ENCODE measurements at regions not wholly inside any gene's neighbourhood (a gene's known extent, or its start where the extent isn't known, plus 50 kb on each side); places are given as distances from the start of the nearest gene placed in this dataset.

- DNase-seq: no peak
These were observed 69.0 kb upstream of the VRK1 start for GRCh38 chr14:96727980-96728717.

DNA sequence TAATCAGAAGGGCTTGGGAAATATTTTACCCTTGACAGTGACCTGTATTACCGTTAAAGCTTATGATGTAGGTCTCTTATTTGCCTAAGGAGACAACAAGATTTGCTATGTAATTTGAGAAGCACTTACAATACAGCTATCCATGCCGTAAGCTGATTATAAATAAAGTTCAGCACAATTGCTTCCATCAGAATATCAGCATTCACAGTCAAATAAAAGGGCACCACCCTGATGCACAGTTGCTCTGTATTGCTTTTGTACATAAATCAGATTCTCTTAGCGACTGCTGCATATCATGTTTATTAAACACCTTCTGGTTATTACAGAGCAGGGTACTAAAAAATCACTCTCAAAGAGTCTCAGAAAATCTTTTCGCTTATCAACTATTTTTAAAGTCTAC lies 67.3 kb upstream of the VRK1 start:
- DNase-seq: no peak

DNA sequence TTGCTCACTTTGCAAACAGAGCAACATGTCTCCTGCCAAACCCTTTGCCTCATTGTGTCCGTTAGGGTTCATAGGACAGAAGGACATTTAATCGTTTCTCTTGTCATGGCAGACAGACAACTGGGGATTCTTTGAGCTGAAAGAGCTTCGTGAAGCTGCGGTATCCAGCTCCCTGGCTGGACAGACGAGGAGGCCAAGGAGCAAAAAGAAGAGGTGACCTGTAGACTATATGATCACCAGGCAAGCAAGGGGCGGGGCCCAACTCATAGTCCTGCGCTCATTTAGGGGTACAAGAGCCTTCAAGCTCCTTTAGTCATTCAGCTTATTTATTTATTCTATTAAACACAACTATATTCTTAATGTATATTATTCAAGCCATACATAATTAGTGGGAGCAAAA lies 66.8 kb upstream of the VRK1 start:
- no peak for DNase-seq

- DNase-seq: no peak
These were observed 63.0 kb upstream of the VRK1 start for GRCh38 chr14:96734076-96734622.

DNA sequence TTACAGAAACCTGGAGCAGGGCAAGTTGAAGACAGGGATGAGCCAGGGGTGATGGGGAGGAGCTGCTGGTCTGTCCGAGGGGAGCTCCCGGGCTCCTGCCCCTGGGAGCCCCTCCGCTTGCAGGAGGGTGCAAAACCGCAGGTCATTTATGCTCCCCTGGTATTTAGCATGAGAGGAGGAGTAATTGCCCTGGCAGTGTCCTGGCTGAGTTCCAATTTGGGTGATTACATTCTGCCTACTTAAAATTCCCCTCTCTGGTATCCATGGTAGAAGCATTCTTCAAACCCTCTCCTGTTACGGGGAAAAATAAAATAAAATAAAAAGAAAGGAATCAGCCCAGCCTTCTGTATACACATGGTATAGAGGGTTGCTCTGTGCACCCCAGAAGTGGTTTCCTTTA lies 61.7 kb upstream of the VRK1 start:
- DNase-seq: no peak

DNA sequence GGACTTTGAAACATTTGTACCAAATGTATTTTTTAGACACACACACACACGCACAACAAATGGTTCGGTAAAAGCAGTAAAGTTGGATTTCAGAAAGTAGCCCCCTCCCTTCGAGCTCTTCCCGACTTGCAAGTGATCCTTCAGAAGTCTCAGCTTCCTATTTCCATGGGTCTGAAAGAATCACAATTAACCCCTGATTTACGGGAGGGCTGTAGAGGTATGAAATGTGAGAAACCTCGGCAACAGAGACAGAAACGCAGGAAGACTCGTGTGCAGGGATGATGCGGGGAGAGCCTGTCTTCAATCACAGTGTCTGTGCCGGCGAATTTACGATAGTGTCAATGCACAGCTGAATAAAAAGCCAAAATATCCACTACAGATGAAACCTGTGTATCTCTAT lies 60.7 kb upstream of the VRK1 start:
- DNase-seq: no peak

DNA sequence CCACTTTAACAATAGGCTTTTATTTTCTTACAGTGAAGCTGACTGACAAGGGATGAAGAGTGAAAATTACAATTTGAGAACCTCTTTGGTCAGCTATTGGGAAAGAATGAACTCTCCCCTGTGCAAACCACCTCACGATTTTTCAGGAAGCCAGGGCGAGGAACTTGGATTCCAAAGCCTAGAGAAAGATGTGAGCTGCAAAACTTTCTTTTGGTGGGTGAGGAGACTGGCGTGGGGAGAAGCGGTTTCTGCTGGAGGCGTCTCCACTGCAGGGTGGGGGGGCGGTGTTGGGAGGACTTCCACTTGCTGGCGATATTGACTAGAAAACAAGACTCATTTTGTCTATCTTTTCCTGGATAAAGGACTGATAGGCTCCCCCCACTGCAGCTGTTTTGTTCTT lies 59.3 kb upstream of the VRK1 start:
- no peak for DNase-seq

DNA sequence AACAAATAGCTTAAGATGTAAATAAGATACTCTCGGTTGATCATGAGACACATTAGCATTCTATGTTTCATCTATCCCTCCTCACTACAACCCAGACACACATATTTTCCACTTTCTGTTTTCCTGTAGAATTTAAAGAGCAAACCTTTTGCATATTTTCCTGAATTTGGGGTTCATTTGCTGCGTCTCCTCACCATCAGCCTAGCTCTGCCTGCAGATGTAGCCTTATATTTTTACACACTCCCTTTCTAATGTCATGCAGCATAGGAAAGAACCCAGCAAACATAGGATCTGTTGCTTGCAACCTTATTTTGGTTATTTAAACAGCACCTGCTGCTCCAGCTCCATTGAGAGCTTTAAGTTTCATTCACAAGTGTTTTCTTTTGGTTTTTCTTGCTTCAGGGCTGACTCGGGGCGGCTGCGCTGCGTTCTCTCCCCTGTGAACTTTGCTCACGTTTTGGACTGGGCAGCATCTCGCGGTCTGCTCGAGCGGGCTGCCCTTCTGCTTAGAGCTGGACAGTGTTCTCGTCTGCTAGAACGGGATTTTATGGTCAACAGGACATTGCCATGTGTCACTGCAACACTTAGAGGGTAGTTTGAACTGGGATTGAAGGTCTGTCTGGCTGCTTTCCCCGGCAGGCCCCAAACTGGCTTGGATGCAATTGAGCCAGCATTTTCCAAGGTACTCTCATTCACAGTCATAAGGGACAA lies 57.8 kb upstream of the VRK1 start:
- no peak for DNase-seq

DNA sequence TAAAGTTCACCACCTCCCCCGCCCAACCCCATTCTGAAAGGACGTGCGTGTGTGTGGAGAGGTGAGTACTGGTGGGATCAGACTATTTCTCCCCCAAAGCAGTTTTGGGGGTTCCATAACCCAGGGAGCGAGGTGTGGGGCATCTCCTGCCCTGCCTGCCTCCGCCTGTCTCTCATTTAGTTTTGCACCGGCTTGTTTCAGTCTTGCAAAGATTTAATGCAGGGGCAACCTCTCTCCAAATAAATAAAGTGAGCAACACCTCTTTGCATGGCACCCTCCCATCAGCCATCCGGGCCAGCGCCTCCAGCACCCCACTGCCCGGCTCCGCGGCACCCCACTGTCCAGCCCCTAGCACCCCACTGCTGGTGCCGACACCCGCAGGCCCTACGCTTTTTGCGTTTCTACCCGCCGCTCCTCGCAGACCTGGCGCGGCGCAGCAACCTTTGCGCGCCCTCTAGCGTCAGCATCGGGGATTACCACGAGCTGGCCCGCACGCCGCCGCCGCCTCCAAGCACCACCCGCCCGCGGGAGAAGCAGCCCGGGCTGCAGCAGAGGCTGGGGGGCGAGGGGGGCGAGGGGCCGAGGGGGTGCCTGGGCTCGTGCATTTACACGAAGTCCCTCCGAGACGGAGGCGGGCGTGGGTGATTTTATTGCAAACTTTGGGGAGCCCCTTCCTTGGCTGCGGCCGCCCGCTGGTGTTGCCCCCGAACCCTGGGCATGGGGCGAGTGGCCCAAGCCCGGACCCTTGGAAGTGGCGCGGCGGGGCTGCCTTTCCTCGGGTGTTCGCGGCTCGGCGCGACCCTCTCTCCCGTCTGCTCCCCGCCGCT lies 55.8 kb upstream of the VRK1 start:
- peak; percentile 33 to 37 for DNase-seq

- DNase-seq: no peak
These were observed 52.9 kb upstream of the VRK1 start for GRCh38 chr14:96744262-96744661.

GRCh38 chr14:96745500-96746051 lies 51.6 kb upstream of the VRK1 start:
- DNase-seq: no peak

GRCh38 chr14:96746101-96746500 lies 51.1 kb upstream of the VRK1 start:
- no peak for DNase-seq

DNA sequence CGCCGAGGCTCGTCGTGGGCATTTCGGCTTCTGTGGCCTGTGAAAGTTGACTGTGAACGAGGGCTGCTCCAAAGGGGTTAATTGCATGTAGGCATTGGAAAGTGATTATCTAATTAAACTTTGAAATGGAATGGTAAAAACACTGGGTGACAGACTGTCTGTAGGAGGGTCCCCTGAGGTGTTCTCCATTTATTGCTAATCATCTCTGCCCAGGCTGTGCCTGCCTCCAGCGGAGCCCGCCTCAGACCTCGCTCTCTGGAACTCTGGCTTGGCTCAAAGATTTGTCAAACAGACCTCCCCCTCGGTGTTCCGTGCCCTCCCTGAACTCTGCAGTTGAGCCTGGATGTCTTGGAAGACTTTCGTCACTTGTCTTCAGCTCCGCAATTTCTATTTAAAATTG lies 50.2 kb upstream of the VRK1 start:
- no peak for DNase-seq

Data from right lung (tissue), 2 donors.